ENCODE measurements at regions not wholly inside any gene's neighbourhood (a gene's known extent, or its start where the extent isn't known, plus 50 kb on each side); places are given as distances from the start of the nearest gene placed in this dataset.
"Not testable (repeated sequence)": the region's sequence is repeated elsewhere in the genome, so short reads cannot be mapped to it uniquely, and the experiment has no call there.

- Histone ChIP-seq H3K4me3 (no peak overlapping the region), H3K36me3 (no peaks in the 10 kb centered on the region), H3K27ac (no peak overlapping the region), H3K4me1 (no peaks in the 10 kb centered on the region), H3K27me3 (no peaks in the 10 kb centered on the region), H3K9me3 (no peaks in the 10 kb centered on the region)
- no peak for DNase-seq
- TF ChIP-seq POLR2A (IDR thresholded peaks at IDR 0.05), result no peak
- TF ChIP-seq CTCF (IDR thresholded peaks at IDR 0.05), result no peak
These were observed 151.0 kb upstream of the RSPO3 start for GRCh38 chr6:126967296-126968005.

GRCh38 chr6:126976253-126976797 lies 142.1 kb upstream of the RSPO3 start:
- no peaks in the 10 kb centered on the region for H3K27me3 ChIP-seq
- no peaks in the 10 kb centered on the region for H3K9me3 ChIP-seq
- no peaks in the 10 kb centered on the region for H3K36me3 ChIP-seq
- no peak overlapping the region for H3K27ac ChIP-seq
- H3K4me3 ChIP-seq, result no peak overlapping the region
- no peak for DNase-seq
- no peak for TF ChIP-seq POLR2A (IDR thresholded peaks at IDR 0.05)
- TF ChIP-seq CTCF (IDR thresholded peaks at IDR 0.05), result no peak
- no peaks in the 10 kb centered on the region for H3K4me1 ChIP-seq

- Histone ChIP-seq H3K36me3 (no peaks in the 10 kb centered on the region), H3K4me3 (no peak overlapping the region), H3K27ac (no peak overlapping the region), H3K4me1 (no peaks in the 10 kb centered on the region), H3K27me3 (no peaks in the 10 kb centered on the region), H3K9me3 (peaks cover 0 to 3% (median 0%) of the 10 kb centered on the region in 4 donors)
- DNase-seq, result no peak
- no peak for TF ChIP-seq CTCF (IDR thresholded peaks at IDR 0.05)
- TF ChIP-seq POLR2A (IDR thresholded peaks at IDR 0.05), result no peak
These were observed 134.7 kb upstream of the RSPO3 start for GRCh38 chr6:126983779-126984178.

- not testable (repeated sequence) for DNase-seq, H3K27ac ChIP-seq, H3K9me3 ChIP-seq, H3K4me1 ChIP-seq, H3K36me3 ChIP-seq, H3K27me3 ChIP-seq, H3K4me3 ChIP-seq
These were observed 130.3 kb upstream of the RSPO3 start for GRCh38 chr6:126988125-126988524.

- H3K4me3 ChIP-seq, result no peak overlapping the region
- no peaks in the 10 kb centered on the region for H3K4me1 ChIP-seq
- no peaks in the 10 kb centered on the region for H3K36me3 ChIP-seq
- TF ChIP-seq CTCF (IDR thresholded peaks at IDR 0.05) (no peak), POLR2A (IDR thresholded peaks at IDR 0.05) (no peak)
- no peaks in the 10 kb centered on the region for H3K9me3 ChIP-seq
- H3K27ac ChIP-seq, result no peak overlapping the region
- no peak for DNase-seq
- no peaks in the 10 kb centered on the region for H3K27me3 ChIP-seq
These were observed 117.8 kb upstream of the RSPO3 start for GRCh38 chr6:127000631-127001030.

- Histone ChIP-seq H3K9me3 (no peaks in the 10 kb centered on the region), H3K36me3 (no peaks in the 10 kb centered on the region), H3K27me3 (no peaks in the 10 kb centered on the region)
These were observed 104.6 kb upstream of the RSPO3 start for GRCh38 chr6:127013865-127014264.

More at GRCh38 chr6:127013865-127014264, 104.6 kb upstream of the RSPO3 start:
- TF ChIP-seq CTCF (IDR thresholded peaks at IDR 0.05), result no peak
- no peak for TF ChIP-seq POLR2A (IDR thresholded peaks at IDR 0.05)
- DNase-seq, result no peak
- no peak overlapping the region for H3K27ac ChIP-seq
- H3K4me1 ChIP-seq, result no peaks in the 10 kb centered on the region
- no peak overlapping the region for H3K4me3 ChIP-seq
